ENCODE measurements at regions not wholly inside any gene's neighbourhood (a gene's known extent, or its start where the extent isn't known, plus 50 kb on each side); places are given as distances from the start of the nearest gene placed in this dataset.

GRCh38 chr2:103788951-103789350 is 1027.1 kb downstream of the TMEM182 start:
- no peaks in the 10 kb centered on the region for H3F3A ChIP-seq (ENCODE audit: insufficient read depth)
- H4K20me1 ChIP-seq (ENCODE audit: insufficient read depth) = no peaks in the 10 kb centered on the region
- H3K27me3 ChIP-seq (replicated peaks; ENCODE audit: insufficient read depth) = no peaks in the 10 kb centered on the region
- H3K79me2 ChIP-seq (ENCODE audit: insufficient read depth) = no peaks in the 10 kb centered on the region
- no peak overlapping the region for H3K9ac ChIP-seq
- H2AFZ ChIP-seq = no peak overlapping the region
- H3K9me2 ChIP-seq (ENCODE audit: insufficient read depth) = no peaks in the 10 kb centered on the region
- no peak overlapping the region for H3K4me2 ChIP-seq (ENCODE audit: unreplicated experiment)
- no peak for DNase-seq
- no peak overlapping the region for H3K27ac ChIP-seq
- 3 to 11% methylated on average over 2 of the region's 2 CpGs for WGBS, 2 experiments (ENCODE audit: low coverage in 1 of 2, low lambda C conversion rate in 2 of 2, missing lambda C conversion rate in 2 of 2)
- in situ Hi-C loops (cut with MboI) = no loop called here
- H3K9me3 ChIP-seq (ENCODE audit: low read depth) = no peaks in the 10 kb centered on the region
- H3K4me3 ChIP-seq = no peak overlapping the region
- H3K4me1 ChIP-seq (ENCODE audit: insufficient read depth) = no peaks in the 10 kb centered on the region
- H3K36me3 ChIP-seq (ENCODE audit: low read depth) = no peaks in the 10 kb centered on the region
- TF ChIP-seq EZH2 (IDR thresholded peaks at IDR 0.05; ENCODE audit: insufficient read depth, poor library complexity, severe bottlenecking) = no peak
- TF ChIP-seq EZH2phosphoT487 (IDR thresholded peaks at IDR 0.05; ENCODE audit: insufficient read depth, low read depth) = no peak

- DNase-seq = peak; percentile 1
- 17 to 20% methylated on average over 3 of the region's 3 CpGs for WGBS, 2 experiments (ENCODE audit: low coverage in 1 of 2, low lambda C conversion rate in 2 of 2, missing lambda C conversion rate in 2 of 2)
These were observed 1027.7 kb downstream of the TMEM182 start for GRCh38 chr2:103789381-103790095.

GRCh38 chr2:103792042-103792441 is 1030.2 kb downstream of the TMEM182 start:
- Histone ChIP-seq H3K79me2 (ENCODE audit: insufficient read depth) (no peaks in the 10 kb centered on the region), H3K9ac (no peak overlapping the region), H3K27ac (no peak overlapping the region), H4K20me1 (ENCODE audit: insufficient read depth) (no peaks in the 10 kb centered on the region), H3K27me3 (replicated peaks; ENCODE audit: insufficient read depth) (no peaks in the 10 kb centered on the region), H3K9me3 (ENCODE audit: low read depth) (no peaks in the 10 kb centered on the region), H2AFZ (no peak overlapping the region), H3K4me3 (no peak overlapping the region), H3K4me1 (ENCODE audit: insufficient read depth) (no peaks in the 10 kb centered on the region), H3K4me2 (ENCODE audit: unreplicated experiment) (no peak overlapping the region), H3F3A (ENCODE audit: insufficient read depth) (no peaks in the 10 kb centered on the region), H3K9me2 (ENCODE audit: insufficient read depth) (no peaks in the 10 kb centered on the region), H3K36me3 (ENCODE audit: low read depth) (no peaks in the 10 kb centered on the region)
- in situ Hi-C loops (cut with MboI) = no loop called here
- no peak for TF ChIP-seq EZH2 (IDR thresholded peaks at IDR 0.05; ENCODE audit: insufficient read depth, poor library complexity, severe bottlenecking)
- TF ChIP-seq EZH2phosphoT487 (IDR thresholded peaks at IDR 0.05; ENCODE audit: insufficient read depth, low read depth) = no peak
- DNase-seq = no peak
- 5 to 7% methylated on average over 5 of the region's 5 CpGs for WGBS, 2 experiments (ENCODE audit: low coverage in 1 of 2, low lambda C conversion rate in 2 of 2, missing lambda C conversion rate in 2 of 2)

More at GRCh38 chr2:103789381-103790095, 1027.7 kb downstream of the TMEM182 start:
- Histone ChIP-seq H3K4me3 (no peak overlapping the region), H2AFZ (no peak overlapping the region), H3K9me3 (ENCODE audit: low read depth) (no peaks in the 10 kb centered on the region), H4K20me1 (ENCODE audit: insufficient read depth) (no peaks in the 10 kb centered on the region), H3K4me2 (ENCODE audit: unreplicated experiment) (no peak overlapping the region), H3K4me1 (ENCODE audit: insufficient read depth) (no peaks in the 10 kb centered on the region), H3K36me3 (ENCODE audit: low read depth) (no peaks in the 10 kb centered on the region), H3K9me2 (ENCODE audit: insufficient read depth) (no peaks in the 10 kb centered on the region), H3K79me2 (ENCODE audit: insufficient read depth) (no peaks in the 10 kb centered on the region), H3K27me3 (replicated peaks; ENCODE audit: insufficient read depth) (no peaks in the 10 kb centered on the region), H3K27ac (no peak overlapping the region), H3K9ac (no peak overlapping the region), H3F3A (ENCODE audit: insufficient read depth) (no peaks in the 10 kb centered on the region)
- in situ Hi-C loops (cut with MboI) = no loop called here
- no peak for TF ChIP-seq EZH2 (IDR thresholded peaks at IDR 0.05; ENCODE audit: insufficient read depth, poor library complexity, severe bottlenecking)
- no peak for TF ChIP-seq EZH2phosphoT487 (IDR thresholded peaks at IDR 0.05; ENCODE audit: insufficient read depth, low read depth)

GRCh38 chr2:103798291-103798690 is 1036.5 kb downstream of the TMEM182 start:
- Histone ChIP-seq H3K27me3 (replicated peaks; ENCODE audit: insufficient read depth) (no peaks in the 10 kb centered on the region), H3K79me2 (ENCODE audit: insufficient read depth) (no peaks in the 10 kb centered on the region), H3K9me2 (ENCODE audit: insufficient read depth) (no peaks in the 10 kb centered on the region), H3K36me3 (ENCODE audit: low read depth) (no peaks in the 10 kb centered on the region), H3K9me3 (ENCODE audit: low read depth) (no peaks in the 10 kb centered on the region), H3K27ac (no peak overlapping the region), H2AFZ (no peak overlapping the region), H4K20me1 (ENCODE audit: insufficient read depth) (no peaks in the 10 kb centered on the region), H3K4me1 (ENCODE audit: insufficient read depth) (no peaks in the 10 kb centered on the region), H3K4me2 (ENCODE audit: unreplicated experiment) (no peak overlapping the region), H3F3A (ENCODE audit: insufficient read depth) (no peaks in the 10 kb centered on the region), H3K4me3 (no peak overlapping the region), H3K9ac (no peak overlapping the region)
- DNase-seq = no peak
- TF ChIP-seq EZH2 (IDR thresholded peaks at IDR 0.05; ENCODE audit: insufficient read depth, poor library complexity, severe bottlenecking) (no peak), EZH2phosphoT487 (IDR thresholded peaks at IDR 0.05; ENCODE audit: insufficient read depth, low read depth) (no peak)
- 13 to 14% methylated on average over 1 of the region's 1 CpG for WGBS, 2 experiments (ENCODE audit: low coverage in 1 of 2, low lambda C conversion rate in 2 of 2, missing lambda C conversion rate in 2 of 2)
- in situ Hi-C loops (cut with MboI) = no loop called here

Data from GM23248 (cell line).